Smooth muscle cell (in vitro differentiated cells): ENCODE measurements at regions not wholly inside any gene's neighbourhood (a gene's known extent, or its start where the extent isn't known, plus 50 kb on each side); places are given as distances from the start of the nearest gene placed in this dataset.

ENCODE experiments used
- DNase-seq: peaks from one replicate; lab custom pipeline; 2025; ENCODE audit not compliant: unreplicated experiment; lab: John Stamatoyannopoulos, UW
- H2AFZ ChIP-seq: fragments of 200-600 bp; sonication (generic); 2 replicates; pipeline ENCODE4 v1.6.0; 2016; ENCODE audit warnings: antibody characterized with exemption, low read depth, mild to moderate bottlenecking
- H3F3A ChIP-seq: fragments of 200-600 bp; sonication (generic); 2 replicates; pipeline ENCODE4 v1.6.0; 2017; ENCODE audit warnings: antibody characterized with exemption, low read depth
- H3K27ac ChIP-seq: fragments of 200-600 bp; sonication (generic); 2 replicates; pipeline ENCODE4 v1.5.1; 2016; ENCODE audit warnings: low read depth, mild to moderate bottlenecking
- H3K27me3 ChIP-seq: fragments of 200-600 bp; sonication (generic); 2 replicates; pipeline ENCODE4 v1.6.1; 2016; ENCODE audit warnings: low read depth, mild to moderate bottlenecking
- H3K36me3 ChIP-seq: fragments of 200-600 bp; sonication (generic); 2 replicates; pipeline ENCODE4 v1.5.1; 2016; ENCODE audit warnings: low read depth
- H3K4me1 ChIP-seq: fragments of 200-600 bp; sonication (generic); 2 replicates; pipeline ENCODE4 v1.5.1; 2016; ENCODE audit warnings: low read depth
- H3K4me2 ChIP-seq: fragments of 200-600 bp; sonication (generic); 2 replicates; pipeline ENCODE4 v1.6.0; 2016; ENCODE audit warnings: mild to moderate bottlenecking
- H3K4me3 ChIP-seq: fragments of 200-600 bp; sonication (generic); 2 replicates; pipeline ENCODE4 v1.5.1; 2016; ENCODE audit warnings: mild to moderate bottlenecking
- H3K79me2 ChIP-seq: fragments of 200-600 bp; sonication (generic); 2 replicates; pipeline ENCODE4 v1.6.0; 2016; ENCODE audit warnings: low read depth, mild to moderate bottlenecking
- H3K9ac ChIP-seq: fragments of 200-600 bp; sonication (generic); 2 replicates; pipeline ENCODE4 v1.6.0; 2016; ENCODE audit warnings: low read depth
- H3K9me3 ChIP-seq: fragments of 200-600 bp; sonication (generic); replicated peaks from 2 replicates; pipeline ENCODE4 v1.5.1; 2016; ENCODE audit warnings: low read depth
- H4K20me1 ChIP-seq: fragments of 200-600 bp; sonication (generic); 2 replicates; pipeline ENCODE4 v1.6.0; 2016; ENCODE audit warnings: low read depth
- WGBS: methylation state at CpG from one replicate; pipeline ENCODE4 v1.1.7; 2016; ENCODE audit warnings: low lambda C conversion rate; 5-methylcytosine and 5-hydroxymethylcytosine counted together
- TF ChIP-seq, protein P1 (sequence below): fragments of 200-600 bp; sonication (generic); IDR thresholded peaks from 2 replicates; pipeline ENCODE4 v1.5.1; 2017; ENCODE audit warnings: borderline replicate concordance, mild to moderate bottlenecking, antibody characterized with exemption; ENCODE audit not compliant: insufficient read depth, poor library complexity, severe bottlenecking

DNA sequence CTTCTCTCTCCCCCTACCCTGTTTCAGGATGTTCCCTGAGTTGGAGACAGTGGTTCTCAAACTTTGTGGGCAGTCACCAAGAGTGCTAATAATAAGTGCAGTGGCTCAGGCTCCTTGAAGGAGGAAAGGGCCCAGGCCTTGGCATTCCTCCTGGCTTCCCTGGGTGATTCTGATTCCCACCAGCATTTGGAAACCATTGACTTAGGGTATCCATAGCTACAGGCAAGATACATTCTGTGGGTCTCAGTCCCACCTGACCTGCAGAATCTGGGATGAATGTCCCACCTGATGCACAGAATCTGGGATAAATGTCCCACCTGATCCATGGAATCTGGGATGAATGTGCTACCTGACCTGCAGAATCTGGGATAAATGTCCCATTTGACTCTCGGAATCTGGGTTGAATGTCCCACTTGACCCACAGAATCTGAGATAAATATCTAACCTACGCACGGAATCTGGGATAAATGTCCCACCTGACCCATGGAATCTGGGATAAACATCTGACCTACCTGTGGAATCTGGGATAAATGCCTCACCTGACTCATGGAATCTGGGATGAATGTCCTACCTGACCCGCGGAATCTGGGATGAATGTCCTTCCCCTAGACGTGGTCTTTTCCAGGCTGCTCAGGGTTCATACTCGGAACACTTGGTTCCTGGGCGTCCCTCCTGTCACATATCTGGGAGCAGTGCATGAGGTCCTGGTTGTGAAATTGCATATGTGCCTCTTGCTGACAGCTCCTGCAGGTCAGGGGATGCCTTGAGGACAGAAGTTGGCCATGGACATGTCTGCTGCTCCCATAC, 136.7 kb upstream of the HS3ST2 start:
- H3K27ac ChIP-seq, result no peak overlapping the region
- no peaks in the 10 kb centered on the region for H3K79me2 ChIP-seq
- no peak overlapping the region for H3K4me2 ChIP-seq
- H4K20me1 ChIP-seq, result no peaks in the 10 kb centered on the region
- H3K4me1 ChIP-seq, result no peaks in the 10 kb centered on the region
- no peak for DNase-seq
- H3K4me3 ChIP-seq, result no peak overlapping the region
- WGBS, result 89% methylated on average over 8 of the region's 8 CpGs
- peaks cover 45% of the 10 kb centered on the region for H3K27me3 ChIP-seq
- no peaks in the 10 kb centered on the region for H3K9me3 ChIP-seq
- H3K36me3 ChIP-seq, result no peaks in the 10 kb centered on the region
- no peaks in the 10 kb centered on the region for H3F3A ChIP-seq
- no peak overlapping the region for H3K9ac ChIP-seq
- TF ChIP-seq, protein P1, sequence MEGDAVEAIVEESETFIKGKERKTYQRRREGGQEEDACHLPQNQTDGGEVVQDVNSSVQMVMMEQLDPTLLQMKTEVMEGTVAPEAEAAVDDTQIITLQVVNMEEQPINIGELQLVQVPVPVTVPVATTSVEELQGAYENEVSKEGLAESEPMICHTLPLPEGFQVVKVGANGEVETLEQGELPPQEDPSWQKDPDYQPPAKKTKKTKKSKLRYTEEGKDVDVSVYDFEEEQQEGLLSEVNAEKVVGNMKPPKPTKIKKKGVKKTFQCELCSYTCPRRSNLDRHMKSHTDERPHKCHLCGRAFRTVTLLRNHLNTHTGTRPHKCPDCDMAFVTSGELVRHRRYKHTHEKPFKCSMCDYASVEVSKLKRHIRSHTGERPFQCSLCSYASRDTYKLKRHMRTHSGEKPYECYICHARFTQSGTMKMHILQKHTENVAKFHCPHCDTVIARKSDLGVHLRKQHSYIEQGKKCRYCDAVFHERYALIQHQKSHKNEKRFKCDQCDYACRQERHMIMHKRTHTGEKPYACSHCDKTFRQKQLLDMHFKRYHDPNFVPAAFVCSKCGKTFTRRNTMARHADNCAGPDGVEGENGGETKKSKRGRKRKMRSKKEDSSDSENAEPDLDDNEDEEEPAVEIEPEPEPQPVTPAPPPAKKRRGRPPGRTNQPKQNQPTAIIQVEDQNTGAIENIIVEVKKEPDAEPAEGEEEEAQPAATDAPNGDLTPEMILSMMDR, result no peak
- no peak overlapping the region for H2AFZ ChIP-seq

DNA sequence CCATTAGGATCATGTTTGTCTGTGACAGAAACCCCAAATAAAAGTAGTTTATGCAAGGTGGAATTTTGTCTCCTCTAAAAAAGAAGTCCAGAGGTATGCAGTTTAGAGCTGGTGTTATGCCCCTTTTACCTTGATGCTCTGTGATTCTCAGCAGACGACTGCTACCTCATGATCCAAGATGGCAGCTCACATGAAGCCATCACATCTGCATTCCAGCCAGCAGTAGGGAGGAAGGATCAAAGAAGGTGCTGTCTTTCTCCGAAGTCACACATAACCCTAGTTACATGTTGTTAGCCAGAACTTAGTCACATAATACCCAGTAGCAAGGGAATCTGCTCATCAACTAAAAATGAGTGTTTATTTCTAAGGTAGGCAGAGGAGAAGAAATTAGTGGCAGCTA, 135.7 kb upstream of the HS3ST2 start:
- no peak overlapping the region for H3K27ac ChIP-seq
- no peaks in the 10 kb centered on the region for H4K20me1 ChIP-seq
- H3K27me3 ChIP-seq, result peaks cover 37% of the 10 kb centered on the region
- no peak overlapping the region for H3K4me2 ChIP-seq
- H3K9me3 ChIP-seq, result no peaks in the 10 kb centered on the region
- H3K4me3 ChIP-seq, result no peak overlapping the region
- no peaks in the 10 kb centered on the region for H3F3A ChIP-seq
- WGBS, result 86% methylated on average over 2 of the region's 2 CpGs
- no peaks in the 10 kb centered on the region for H3K36me3 ChIP-seq
- no peaks in the 10 kb centered on the region for H3K79me2 ChIP-seq
- TF ChIP-seq, protein P1, result no peak
- H3K4me1 ChIP-seq, result no peaks in the 10 kb centered on the region
- no peak overlapping the region for H2AFZ ChIP-seq
- no peak overlapping the region for H3K9ac ChIP-seq
- no peak for DNase-seq

DNA sequence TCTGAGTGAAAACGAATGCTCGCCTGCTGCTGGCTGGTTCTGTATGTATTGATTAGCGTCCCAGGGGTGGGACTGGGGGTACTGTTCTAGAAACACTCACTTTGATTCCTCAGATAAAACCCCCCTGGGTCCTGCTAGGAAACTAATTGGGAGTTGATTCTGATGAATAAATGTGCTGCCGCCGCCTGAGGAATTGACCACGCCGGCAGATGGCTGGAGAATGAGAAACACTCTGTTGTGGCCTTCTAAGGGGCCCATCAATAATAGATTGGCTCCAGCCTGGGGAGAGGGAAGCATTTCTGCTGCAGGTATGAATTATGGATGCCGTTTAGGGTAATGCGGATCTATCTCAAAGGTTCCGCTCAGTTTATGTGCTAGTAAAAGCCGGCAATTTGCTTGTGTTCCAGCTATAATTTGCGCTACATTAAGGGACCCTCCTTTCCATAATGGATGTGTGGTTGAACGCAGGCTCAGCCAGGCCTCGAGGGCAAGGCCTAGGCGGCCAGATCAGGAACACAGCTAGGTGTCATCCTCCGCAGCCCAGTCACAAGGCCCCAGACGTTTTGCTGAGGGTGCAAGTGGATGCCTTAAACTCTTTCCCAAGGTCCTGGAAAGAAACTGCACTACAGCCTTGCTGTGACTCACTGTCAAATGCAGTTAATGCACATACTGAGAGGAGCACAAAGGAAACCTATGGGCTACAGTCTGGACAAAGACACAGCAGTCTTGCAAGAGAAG, 132.2 kb upstream of the HS3ST2 start:
- TF ChIP-seq, protein P1, result no peak
- 79% methylated on average over 17 of the region's 17 CpGs for WGBS

More for the DNA sequence above, 132.2 kb upstream of the HS3ST2 start:
- Histone ChIP-seq H3K27me3 (peaks cover 18% of the 10 kb centered on the region), H3K4me1 (peaks cover 4% of the 10 kb centered on the region), H3K79me2 (no peaks in the 10 kb centered on the region), H3K9me3 (no peaks in the 10 kb centered on the region), H4K20me1 (no peaks in the 10 kb centered on the region), H3F3A (no peaks in the 10 kb centered on the region), H3K9ac (no peak overlapping the region), H3K4me2 (no peak overlapping the region), H3K27ac (no peak overlapping the region), H3K4me3 (no peak overlapping the region), H3K36me3 (no peaks in the 10 kb centered on the region), H2AFZ (no peak overlapping the region)
- DNase-seq, result no peak
